IMR-90 (cell line): ENCODE measurements at regions not wholly inside any gene's neighbourhood (a gene's known extent, or its start where the extent isn't known, plus 50 kb on each side); places are given as distances from the start of the nearest gene placed in this dataset.

Experiments
- BHLHE40 ChIP-seq: fragments of 150-350 bp; IDR thresholded peaks from 2 replicates; pipeline ENCODE4 v1.6.1; 2016; ENCODE audit warnings: mild to moderate bottlenecking, low read depth, low read length
- RAD21 ChIP-seq: IDR thresholded peaks from 2 replicates; pipeline ENCODE4 v1.6.1; 2012; ENCODE audit warnings: low read length, improper control_type of control experiment
- USF2 ChIP-seq: fragments of 150-350 bp; IDR thresholded peaks from 2 replicates; pipeline ENCODE4 v1.6.1; 2017; ENCODE audit warnings: mild to moderate bottlenecking, antibody characterized with exemption, low read length, low read depth
- TF ChIP-seq, protein P1 (sequence below): conservative IDR thresholded peaks from 2 replicates; pipeline ENCODE4 v1.5.1; 2012; ENCODE audit warnings: mild to moderate bottlenecking, low read depth, low read length, improper control_type of control experiment

GRCh38 chr6:21438237-21438985 is 155.1 kb upstream of the SOX4 start:
- TF ChIP-seq, protein P1, sequence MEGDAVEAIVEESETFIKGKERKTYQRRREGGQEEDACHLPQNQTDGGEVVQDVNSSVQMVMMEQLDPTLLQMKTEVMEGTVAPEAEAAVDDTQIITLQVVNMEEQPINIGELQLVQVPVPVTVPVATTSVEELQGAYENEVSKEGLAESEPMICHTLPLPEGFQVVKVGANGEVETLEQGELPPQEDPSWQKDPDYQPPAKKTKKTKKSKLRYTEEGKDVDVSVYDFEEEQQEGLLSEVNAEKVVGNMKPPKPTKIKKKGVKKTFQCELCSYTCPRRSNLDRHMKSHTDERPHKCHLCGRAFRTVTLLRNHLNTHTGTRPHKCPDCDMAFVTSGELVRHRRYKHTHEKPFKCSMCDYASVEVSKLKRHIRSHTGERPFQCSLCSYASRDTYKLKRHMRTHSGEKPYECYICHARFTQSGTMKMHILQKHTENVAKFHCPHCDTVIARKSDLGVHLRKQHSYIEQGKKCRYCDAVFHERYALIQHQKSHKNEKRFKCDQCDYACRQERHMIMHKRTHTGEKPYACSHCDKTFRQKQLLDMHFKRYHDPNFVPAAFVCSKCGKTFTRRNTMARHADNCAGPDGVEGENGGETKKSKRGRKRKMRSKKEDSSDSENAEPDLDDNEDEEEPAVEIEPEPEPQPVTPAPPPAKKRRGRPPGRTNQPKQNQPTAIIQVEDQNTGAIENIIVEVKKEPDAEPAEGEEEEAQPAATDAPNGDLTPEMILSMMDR, result no peak
- no peak for TF ChIP-seq USF2
- no peak for TF ChIP-seq RAD21
- no peak for TF ChIP-seq BHLHE40
